ENCODE measurements at regions not wholly inside any gene's neighbourhood (a gene's known extent, or its start where the extent isn't known, plus 50 kb on each side); places are given as distances from the start of the nearest gene placed in this dataset.

GRCh38 chr12:75894965-75895754 lies 136.4 kb downstream of the PHLDA1 start:
- no peak for DNase-seq

GRCh38 chr12:75893765-75894164 lies 137.8 kb downstream of the PHLDA1 start:
- DNase-seq: no peak

- no peak for DNase-seq
These were observed 138.7 kb downstream of the PHLDA1 start for GRCh38 chr12:75892731-75893408.

GRCh38 chr12:75891072-75891471 lies 140.5 kb downstream of the PHLDA1 start:
- DNase-seq: no peak

GRCh38 chr12:75890660-75891059 lies 140.9 kb downstream of the PHLDA1 start:
- no peak for DNase-seq

GRCh38 chr12:75890141-75890540 lies 141.4 kb downstream of the PHLDA1 start:
- DNase-seq: no peak

- no peak for DNase-seq
These were observed 142.5 kb downstream of the PHLDA1 start for GRCh38 chr12:75888874-75889613.

- no peak for DNase-seq
These were observed 143.2 kb downstream of the PHLDA1 start for GRCh38 chr12:75888399-75888798.

- DNase-seq: no peak
These were observed 143.6 kb downstream of the PHLDA1 start for GRCh38 chr12:75887979-75888378.

- DNase-seq: no peak
These were observed 147.1 kb downstream of the PHLDA1 start for GRCh38 chr12:75884465-75884985.

GRCh38 chr12:75883241-75883640 lies 148.3 kb downstream of the PHLDA1 start:
- DNase-seq: no peak

- DNase-seq: no peak
These were observed 149.2 kb downstream of the PHLDA1 start for GRCh38 chr12:75882421-75882820.

GRCh38 chr12:75881920-75882319 lies 149.7 kb downstream of the PHLDA1 start:
- DNase-seq: no peak

- DNase-seq: no peak
These were observed 153.6 kb downstream of the PHLDA1 start for GRCh38 chr12:75877763-75878621.

GRCh38 chr12:75876832-75877762 lies 154.5 kb downstream of the PHLDA1 start:
- DNase-seq: no peak

- no peak for DNase-seq
These were observed 157.1 kb downstream of the PHLDA1 start for GRCh38 chr12:75874441-75874840.

- no peak for DNase-seq
These were observed 158.8 kb downstream of the PHLDA1 start for GRCh38 chr12:75872762-75873161.

GRCh38 chr12:75870878-75871277 lies 160.7 kb downstream of the PHLDA1 start:
- no peak for DNase-seq

- no peak for DNase-seq
These were observed 163.1 kb downstream of the PHLDA1 start for GRCh38 chr12:75868501-75868900.

- DNase-seq: no peak
These were observed 166.3 kb downstream of the PHLDA1 start for GRCh38 chr12:75865315-75865714.

GRCh38 chr12:75864161-75864560 lies 167.4 kb downstream of the PHLDA1 start:
- no peak for DNase-seq

Data from activated naive CD4-positive, alpha-beta T cell (primary cell).